ENCODE measurements at regions not wholly inside any gene's neighbourhood (a gene's known extent, or its start where the extent isn't known, plus 50 kb on each side); places are given as distances from the start of the nearest gene placed in this dataset.

DNA sequence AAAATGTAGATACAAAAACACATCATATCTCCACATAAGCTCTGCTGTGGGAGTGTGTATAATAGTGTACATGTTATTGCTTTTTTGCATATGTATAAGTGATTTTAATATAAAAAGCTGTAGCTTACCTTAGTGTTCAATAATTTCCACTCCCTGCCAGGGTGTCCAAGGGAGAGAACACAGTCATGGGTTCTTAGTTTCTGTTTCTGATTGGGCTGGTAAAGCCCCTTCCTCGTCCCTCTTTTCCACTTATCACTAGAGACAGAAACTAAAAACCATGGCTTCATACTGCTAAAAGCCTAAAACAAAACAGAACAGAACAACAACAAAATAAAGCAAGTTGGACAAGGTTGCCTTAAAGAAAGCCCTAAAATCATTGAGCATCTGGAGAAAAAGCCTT, 74.4 kb upstream of the S1PR3 start (continued):
- TF ChIP-seq CBX5 (IDR thresholded peaks at IDR 0.05; ENCODE audit: low read depth, low read length) (no peak), SIN3A (conservative IDR thresholded peaks at IDR 0.05 in 1 of 2, IDR thresholded peaks at IDR 0.05 in 1 of 2; ENCODE audit: low read depth in 1 of 2, low read length in 2 of 2) (no peak), HDAC2 (IDR thresholded peaks at IDR 0.05; ENCODE audit: borderline replicate concordance in 1 of 2, low read depth in 2 of 2, low read length in 2 of 2) (no peak), YY1 (IDR thresholded peaks at IDR 0.05; ENCODE audit: low read depth, low read length) (no peak), POLR2AphosphoS5 (IDR thresholded peaks at IDR 0.05; ENCODE audit: low read depth, low read length) (no peak), CEBPB (IDR thresholded peaks at IDR 0.05; ENCODE audit: low read depth, low read length) (no peak), SIRT6 (IDR thresholded peaks at IDR 0.05; ENCODE audit: low read length) (no peak)
- TF ChIP-seq, protein P1, sequence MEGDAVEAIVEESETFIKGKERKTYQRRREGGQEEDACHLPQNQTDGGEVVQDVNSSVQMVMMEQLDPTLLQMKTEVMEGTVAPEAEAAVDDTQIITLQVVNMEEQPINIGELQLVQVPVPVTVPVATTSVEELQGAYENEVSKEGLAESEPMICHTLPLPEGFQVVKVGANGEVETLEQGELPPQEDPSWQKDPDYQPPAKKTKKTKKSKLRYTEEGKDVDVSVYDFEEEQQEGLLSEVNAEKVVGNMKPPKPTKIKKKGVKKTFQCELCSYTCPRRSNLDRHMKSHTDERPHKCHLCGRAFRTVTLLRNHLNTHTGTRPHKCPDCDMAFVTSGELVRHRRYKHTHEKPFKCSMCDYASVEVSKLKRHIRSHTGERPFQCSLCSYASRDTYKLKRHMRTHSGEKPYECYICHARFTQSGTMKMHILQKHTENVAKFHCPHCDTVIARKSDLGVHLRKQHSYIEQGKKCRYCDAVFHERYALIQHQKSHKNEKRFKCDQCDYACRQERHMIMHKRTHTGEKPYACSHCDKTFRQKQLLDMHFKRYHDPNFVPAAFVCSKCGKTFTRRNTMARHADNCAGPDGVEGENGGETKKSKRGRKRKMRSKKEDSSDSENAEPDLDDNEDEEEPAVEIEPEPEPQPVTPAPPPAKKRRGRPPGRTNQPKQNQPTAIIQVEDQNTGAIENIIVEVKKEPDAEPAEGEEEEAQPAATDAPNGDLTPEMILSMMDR (IDR thresholded peaks at IDR 0.05; ENCODE audit: control extremely low read depth in 1 of 3, insufficient read depth in 1 of 3, low read depth in 1 of 3, low read length in 3 of 3): no peak

All from H1 (cell line).